ENCODE measurements at regions not wholly inside any gene's neighbourhood (a gene's known extent, or its start where the extent isn't known, plus 50 kb on each side); places are given as distances from the start of the nearest gene placed in this dataset.

DNA sequence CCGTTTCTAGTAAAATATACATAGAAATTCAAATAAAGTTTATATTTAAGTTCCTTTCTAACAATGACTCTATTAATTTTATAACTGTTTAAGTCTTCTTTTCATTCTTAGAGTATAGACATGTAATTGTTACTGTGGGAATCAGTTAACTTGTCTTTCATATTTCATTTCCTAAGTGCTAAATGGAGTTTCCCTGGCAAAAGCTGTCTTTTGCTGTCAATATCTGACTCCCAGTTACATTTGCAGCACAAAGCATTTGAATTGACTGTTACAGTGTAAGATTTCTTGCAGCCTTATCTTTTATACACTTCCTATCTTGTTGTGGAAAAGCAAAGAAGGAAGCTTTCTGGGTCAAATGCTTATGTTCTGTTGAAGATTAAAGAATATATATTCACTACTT is 1026.3 kb downstream of the CDH9 start:
- TF ChIP-seq EZH2 (IDR thresholded peaks at IDR 0.05; ENCODE audit: insufficient read depth, low read length), result no peak
- TF ChIP-seq, protein P1, sequence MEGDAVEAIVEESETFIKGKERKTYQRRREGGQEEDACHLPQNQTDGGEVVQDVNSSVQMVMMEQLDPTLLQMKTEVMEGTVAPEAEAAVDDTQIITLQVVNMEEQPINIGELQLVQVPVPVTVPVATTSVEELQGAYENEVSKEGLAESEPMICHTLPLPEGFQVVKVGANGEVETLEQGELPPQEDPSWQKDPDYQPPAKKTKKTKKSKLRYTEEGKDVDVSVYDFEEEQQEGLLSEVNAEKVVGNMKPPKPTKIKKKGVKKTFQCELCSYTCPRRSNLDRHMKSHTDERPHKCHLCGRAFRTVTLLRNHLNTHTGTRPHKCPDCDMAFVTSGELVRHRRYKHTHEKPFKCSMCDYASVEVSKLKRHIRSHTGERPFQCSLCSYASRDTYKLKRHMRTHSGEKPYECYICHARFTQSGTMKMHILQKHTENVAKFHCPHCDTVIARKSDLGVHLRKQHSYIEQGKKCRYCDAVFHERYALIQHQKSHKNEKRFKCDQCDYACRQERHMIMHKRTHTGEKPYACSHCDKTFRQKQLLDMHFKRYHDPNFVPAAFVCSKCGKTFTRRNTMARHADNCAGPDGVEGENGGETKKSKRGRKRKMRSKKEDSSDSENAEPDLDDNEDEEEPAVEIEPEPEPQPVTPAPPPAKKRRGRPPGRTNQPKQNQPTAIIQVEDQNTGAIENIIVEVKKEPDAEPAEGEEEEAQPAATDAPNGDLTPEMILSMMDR (IDR thresholded peaks at IDR 0.05; ENCODE audit: insufficient read depth, low read depth, low read length), result no peak

All from astrocyte (in vitro differentiated cells and primary cell).